Panc1 (cell line): ENCODE measurements at regions not wholly inside any gene's neighbourhood (a gene's known extent, or its start where the extent isn't known, plus 50 kb on each side); places are given as distances from the start of the nearest gene placed in this dataset.

Experiments
- ATAC-seq: fragments of 200-7000 bp; cut with Tn5 transposase; 2 replicates; pipeline ENCODE4 v1.9.1; 2020; ENCODE audit warnings: mild to moderate bottlenecking, moderate library complexity
- BruUV-seq: library from RNA; stranded (reverse); fragments of 400-500 nt; replicated peaks from 2 replicates; lab custom pipeline; 2021; lab: Mats Ljungman, UMichigan
- CTCF ChIA-PET: fragments of 300-600 bp; sonication (Branson Sonifier 250); formaldehyde crosslinking; loops from one replicate; lab custom pipeline; 2022; ENCODE audit warnings: antibody characterized with exemption; lab: Charles Lee
- POLR2A ChIA-PET: fragments of 300-600 bp; sonication (Branson Sonifier 250); formaldehyde crosslinking; loops from one replicate; lab custom pipeline; 2022; ENCODE audit warnings: antibody characterized with exemption; lab: Charles Lee
- DNase-seq: peaks from one replicate; pipeline ENCODE4 v3.0.0-alpha.2; 2010; ENCODE audit warnings: low read depth, low spot score
- H3K27ac ChIP-seq: 2 replicates; pipeline ENCODE4 v1.5.1; 2011; ENCODE audit warnings: mild to moderate bottlenecking, low read length, inconsistent platforms
- H3K27me3 ChIP-seq: fragments of 200-500 bp; sonication (Bioruptor generic); 2 replicates; pipeline ENCODE4 v1.6.0; 2014; ENCODE audit warnings: low read length, inconsistent platforms; ENCODE audit not compliant: control insufficient read depth, insufficient read depth
- H3K36me3 ChIP-seq: fragments of 200-500 bp; sonication (Bioruptor generic); 2 replicates; pipeline ENCODE4 v1.5.1; 2014; ENCODE audit warnings: inconsistent platforms, mild to moderate bottlenecking, low read length, moderate library complexity; ENCODE audit not compliant: control insufficient read depth, insufficient read depth
- H3K4me1 ChIP-seq: 2 replicates; pipeline ENCODE4 v1.5.1; 2011; ENCODE audit warnings: inconsistent platforms, mild to moderate bottlenecking, low read length, moderate library complexity; ENCODE audit not compliant: control insufficient read depth, insufficient read depth
- H3K4me3 ChIP-seq, 2 experiments: 2 replicates each; pipeline ENCODE4 v1.5.1; 2011 to 2012; ENCODE audit warnings: low read depth in 2 of 2, low read length in 2 of 2, mild to moderate bottlenecking in 2 of 2, inconsistent platforms in 1 of 2, moderate library complexity in 1 of 2
- H3K9me3 ChIP-seq: fragments of 200-500 bp; sonication (Bioruptor generic); 2 replicates; pipeline ENCODE4 v1.5.1; 2014; ENCODE audit warnings: low read depth, mild to moderate bottlenecking, inconsistent platforms, low read length, moderate library complexity; ENCODE audit not compliant: control insufficient read depth, insufficient read depth
- CTCF ChIP-seq: fragments of 450-650 bp; IDR thresholded peaks from 2 replicates; pipeline ENCODE4 v1.5.1; 2017; ENCODE audit warnings: mild to moderate bottlenecking
- POLR2AphosphoS5 ChIP-seq: IDR thresholded peaks from 2 replicates; pipeline ENCODE4 v1.6.1; 2012; ENCODE audit warnings: mild to moderate bottlenecking, low read depth, low read length, moderate library complexity
- REST ChIP-seq, 2 experiments: IDR thresholded peaks; 2 replicates each; pipeline ENCODE4 v1.6.1; 2011 to 2012; ENCODE audit warnings: low read depth in 2 of 2, control low read depth in 1 of 2, low read length in 1 of 2, mild to moderate bottlenecking in 1 of 2, moderate library complexity in 1 of 2; ENCODE audit not compliant: insufficient read depth in 1 of 2
- SIN3A ChIP-seq: IDR thresholded peaks from 2 replicates; pipeline ENCODE4 v1.6.1; 2012; ENCODE audit warnings: low read depth, mild to moderate bottlenecking, low read length, moderate library complexity, borderline replicate concordance; ENCODE audit not compliant: insufficient read depth
- TCF7L2 ChIP-seq: IDR thresholded peaks from 2 replicates; pipeline ENCODE4 v1.6.1; 2011; ENCODE audit warnings: mild to moderate bottlenecking, low read depth, low read length, inconsistent platforms
- in situ Hi-C: cut with HindIII; loops from 2 replicates; pipeline ENCODE4 v1.10.0; 2016; ENCODE audit warnings: low sequenced_read_pairs, low pct_unique_long_range_greater_than_20kb
- intact Hi-C: fragments of 100-400 bp; cut with micrococcal nuclease; formaldehyde crosslinking; loops from one replicate; pipeline ENCODE4 v1.10.0; 2022; ENCODE audit not compliant: unreplicated experiment

DNA sequence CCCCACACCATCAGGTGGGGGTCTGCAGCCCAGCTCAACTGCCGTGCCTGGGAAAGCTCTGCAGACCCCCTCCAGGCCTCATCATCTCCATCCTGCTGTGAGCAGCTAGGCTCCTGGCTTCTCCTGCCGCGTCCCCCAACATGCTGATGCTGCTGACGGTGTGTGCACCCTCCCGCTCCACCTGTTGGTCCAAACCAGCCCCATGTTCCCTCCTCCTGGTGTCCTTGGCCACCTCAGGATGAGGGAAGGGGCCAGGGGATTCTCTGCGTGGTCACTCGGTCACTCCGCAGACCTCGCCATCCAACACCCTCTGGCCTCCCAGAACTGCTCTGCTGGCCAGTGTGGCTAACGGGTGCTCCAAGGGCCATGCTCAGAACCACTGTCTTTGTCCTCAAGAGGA lies 368.6 kb downstream of the FOXL1 start:
- intact Hi-C loops, result no loop called here
- no peak for ATAC-seq
- BruUV-seq, result no TSS peak
- no peak for TF ChIP-seq SIN3A
- no peak for TF ChIP-seq POLR2AphosphoS5
- no peak for TF ChIP-seq REST (IDR thresholded peaks at IDR 0.05; ENCODE audit: insufficient read depth in 1 of 2, low read depth in 2 of 2, low read length in 1 of 2)
- TF ChIP-seq CTCF, result no peak
- no peak for TF ChIP-seq TCF7L2
- peaks cover 4% of the 10 kb centered on the region for H3K4me1 ChIP-seq
- no peak for DNase-seq
- no peaks in the 10 kb centered on the region for H3K27me3 ChIP-seq
- H3K4me3 ChIP-seq, result no peak overlapping the region
- no peak overlapping the region for H3K27ac ChIP-seq
- H3K36me3 ChIP-seq, result no peaks in the 10 kb centered on the region
- in situ Hi-C loops, result no loop called here
- ChIA-PET CTCF (no interaction called here), POLR2A (no interaction called here)
- no peaks in the 10 kb centered on the region for H3K9me3 ChIP-seq

DNA sequence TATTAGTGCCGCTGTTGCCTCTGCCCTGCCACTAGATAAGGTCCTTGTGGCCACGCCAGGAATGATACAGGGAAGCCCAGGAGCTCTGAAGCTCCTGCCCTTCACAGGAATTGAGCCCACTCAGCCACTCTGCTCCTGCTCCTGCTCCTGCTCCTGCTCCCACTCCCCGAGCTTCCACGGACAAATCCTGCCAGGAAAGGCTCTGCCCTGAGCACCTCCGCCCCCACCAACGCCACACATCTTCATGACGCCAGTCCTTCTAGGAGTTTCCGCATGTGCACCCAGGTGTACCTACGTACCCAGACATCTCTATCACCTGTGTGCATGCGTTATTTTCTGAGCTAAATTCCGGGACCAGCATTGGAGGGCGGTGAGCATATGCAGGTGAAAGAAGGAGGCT lies 369.1 kb downstream of the C16orf95 start:
- peaks cover 4% of the 10 kb centered on the region for H3K4me1 ChIP-seq
- CTCF ChIA-PET, result no interaction called here
- H3K4me3 ChIP-seq, result no peak overlapping the region
- no peaks in the 10 kb centered on the region for H3K9me3 ChIP-seq
- intact Hi-C loops (no loop called here), in situ Hi-C loops (no loop called here)
- H3K27ac ChIP-seq, result no peak overlapping the region
- TF ChIP-seq TCF7L2 (no peak), CTCF (no peak), REST (IDR thresholded peaks at IDR 0.05; ENCODE audit: insufficient read depth in 1 of 2, low read depth in 2 of 2, low read length in 1 of 2) (no peak), SIN3A (no peak), POLR2AphosphoS5 (no peak)
- no TSS peak for BruUV-seq
- POLR2A ChIA-PET, result no interaction called here
- ATAC-seq (no peak; the same call in 1 of the 2 replicates), DNase-seq (no peak)
- no peaks in the 10 kb centered on the region for H3K36me3 ChIP-seq
- no peaks in the 10 kb centered on the region for H3K27me3 ChIP-seq
